GM18508 (cell line): ENCODE measurements at regions not wholly inside any gene's neighbourhood (a gene's known extent, or its start where the extent isn't known, plus 50 kb on each side); places are given as distances from the start of the nearest gene placed in this dataset.

Experiments used
- ATAC-seq: cut with Tn5 transposase; IDR thresholded peaks from one replicate; pipeline ENCODE4 v1.9.1; 2021; ENCODE audit warnings: moderate number of reproducible peaks; ENCODE audit not compliant: insufficient read depth, unreplicated experiment

DNA sequence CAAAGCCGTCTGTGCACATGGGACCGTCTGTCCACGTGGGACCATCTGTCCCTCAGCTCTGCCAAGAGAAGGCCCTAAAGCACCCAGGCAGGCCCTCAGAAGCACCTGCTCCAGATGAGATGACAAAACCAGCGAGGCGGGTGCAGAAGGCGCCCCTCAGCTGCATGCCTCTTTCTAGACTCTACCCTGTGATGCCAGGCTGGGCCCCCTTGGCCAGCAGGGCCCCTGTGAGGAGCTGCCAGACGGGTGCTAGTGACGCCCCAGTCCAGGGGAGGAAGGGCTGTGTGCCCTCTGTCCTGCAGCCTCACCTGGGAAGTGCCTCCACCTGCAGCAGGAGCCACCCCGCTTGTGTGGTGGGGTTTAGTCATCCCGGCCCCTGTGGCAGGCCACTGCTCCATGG lies 309.2 kb upstream of the SHH start:
- no peak for ATAC-seq

DNA sequence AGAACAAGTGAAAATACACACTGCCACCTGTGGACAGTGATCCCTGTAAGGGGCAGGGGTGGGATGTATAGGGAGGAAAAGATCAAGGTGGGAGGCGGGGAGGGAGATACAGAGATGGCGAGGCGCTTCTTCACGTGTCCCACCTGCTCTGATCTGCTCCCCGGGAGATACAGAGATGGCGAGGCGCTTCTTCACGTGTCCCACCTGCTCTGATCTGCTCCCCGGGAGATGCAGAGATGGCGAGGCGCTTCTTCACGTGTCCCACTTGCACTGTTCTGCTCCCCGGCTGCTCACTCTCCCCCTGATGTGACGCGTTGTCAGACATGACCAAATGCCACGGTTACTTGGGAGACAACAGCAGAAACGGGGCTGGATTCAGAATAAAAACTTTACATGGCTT lies 308.3 kb upstream of the SHH start:
- ATAC-seq = no peak

DNA sequence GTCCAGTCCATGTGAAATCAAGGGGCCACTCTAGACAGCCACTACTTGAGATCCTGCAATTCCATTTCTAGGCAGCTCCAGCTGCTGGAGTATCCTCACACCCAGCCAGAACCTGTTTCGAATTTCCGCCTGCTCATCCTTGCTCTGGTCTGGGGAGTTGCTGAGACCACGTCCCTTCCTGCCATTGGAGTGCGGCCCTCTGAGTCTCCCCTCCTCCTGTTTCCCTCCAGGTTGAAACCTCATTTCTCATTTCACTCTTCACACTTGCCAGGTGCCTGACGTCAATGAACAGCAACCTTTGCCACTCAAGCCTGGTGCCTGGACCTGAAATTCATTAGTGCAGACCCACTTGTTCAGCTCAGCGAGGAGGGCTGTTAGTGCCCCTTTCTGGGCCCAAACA lies 307.5 kb upstream of the SHH start:
- no peak for ATAC-seq

DNA sequence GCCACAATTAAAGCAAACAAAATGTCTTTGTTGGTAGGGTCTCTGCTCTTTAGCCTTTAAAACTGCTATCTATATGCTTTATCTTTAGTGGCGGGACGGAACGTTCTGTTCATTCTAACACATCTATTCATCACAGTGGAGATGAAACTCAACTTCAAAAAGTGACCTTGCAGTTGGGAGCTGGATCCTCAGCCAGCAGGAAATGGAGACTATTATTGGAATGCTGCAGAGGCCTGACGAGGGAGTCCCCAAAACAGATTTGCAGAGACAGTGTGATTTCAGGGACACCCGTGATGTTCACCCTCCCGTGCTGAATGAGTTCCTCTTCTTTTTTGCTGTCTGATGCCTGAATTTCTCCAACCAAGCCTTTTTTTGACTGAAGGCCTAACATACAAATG lies 306.0 kb upstream of the SHH start:
- ATAC-seq = no peak

DNA sequence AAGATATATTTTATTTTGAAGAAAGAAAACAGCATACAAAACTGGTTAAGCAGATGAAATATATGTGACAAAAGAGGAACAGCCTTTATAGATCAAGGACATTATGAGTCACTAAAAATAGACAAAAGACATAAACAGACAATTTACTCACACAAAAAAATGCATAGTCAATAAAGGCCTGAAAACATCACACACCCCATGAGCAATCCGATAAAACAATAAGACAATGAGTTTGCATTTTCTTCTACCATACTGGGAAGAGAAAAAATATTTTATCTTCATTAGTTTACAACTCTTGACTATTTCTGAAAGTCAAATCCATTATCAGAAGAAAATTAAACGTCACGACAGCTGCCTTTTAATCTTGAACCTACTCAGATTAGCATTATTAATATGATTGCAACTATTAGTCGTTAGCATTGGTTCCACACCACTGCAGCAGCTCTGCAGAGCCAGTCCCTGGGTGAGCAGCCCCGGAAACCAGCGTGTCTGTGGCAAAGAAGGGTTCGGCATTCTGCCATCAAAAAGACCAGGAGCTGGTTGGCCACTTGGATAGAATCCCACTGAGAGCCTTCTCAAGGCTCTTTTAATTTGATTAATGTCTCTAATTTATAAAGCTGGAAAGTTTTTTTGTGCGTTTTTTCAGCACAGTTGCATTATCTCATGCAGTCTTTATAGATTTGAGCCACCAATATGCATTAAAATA lies 305.4 kb upstream of the SHH start:
- ATAC-seq = no peak

DNA sequence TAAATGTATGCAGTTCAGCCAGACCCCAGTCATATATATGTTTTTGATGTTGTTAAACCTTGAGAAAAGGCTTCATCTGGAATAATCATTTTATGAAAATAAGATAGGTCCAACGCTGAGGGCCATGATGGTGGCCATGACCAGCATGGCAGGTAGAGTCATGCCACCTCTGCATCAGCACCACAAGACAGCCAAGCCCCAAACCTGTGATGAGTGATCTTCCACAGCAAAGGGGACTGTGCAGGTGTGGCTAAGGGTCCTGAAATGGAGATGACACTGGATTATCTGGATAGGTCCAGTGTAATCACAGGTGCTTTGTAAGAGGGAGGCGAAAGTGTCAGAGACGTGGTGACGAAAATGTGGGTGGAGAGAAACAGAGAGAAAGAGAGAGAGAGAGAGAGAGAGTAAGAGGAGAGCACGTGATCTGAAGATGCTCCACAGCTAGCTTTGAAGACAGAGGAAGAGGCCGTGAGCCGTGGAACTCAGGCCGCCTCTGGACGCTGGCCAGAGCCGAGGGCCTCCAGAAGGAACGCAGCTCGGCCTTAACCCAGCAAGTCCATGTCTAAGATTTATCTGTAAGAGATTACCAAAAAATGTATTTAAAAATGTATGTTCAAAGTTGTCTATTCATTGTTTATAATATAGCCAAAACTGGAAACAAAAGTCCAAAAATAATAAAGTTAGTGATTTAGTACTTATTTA lies 304.4 kb upstream of the SHH start:
- ATAC-seq = no peak

DNA sequence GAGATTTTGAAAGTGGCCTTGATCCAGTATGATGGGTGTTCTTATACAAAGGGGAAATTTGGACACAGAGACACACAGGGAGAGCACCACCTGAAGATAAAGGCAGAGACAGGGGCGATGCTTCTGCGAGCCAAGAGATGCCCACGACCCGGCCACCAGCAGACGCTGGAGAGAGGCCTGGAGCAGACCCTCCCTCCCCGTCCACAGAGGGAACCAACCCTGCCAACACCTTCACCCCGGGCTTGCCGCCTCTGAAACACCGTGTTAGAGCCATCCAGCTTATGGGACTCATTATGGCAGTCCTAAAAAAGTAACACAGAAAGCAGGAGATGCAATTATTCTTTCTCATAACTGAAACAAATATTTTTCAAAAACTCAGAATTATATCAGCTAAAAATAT lies 303.3 kb upstream of the SHH start:
- ATAC-seq = no peak

DNA sequence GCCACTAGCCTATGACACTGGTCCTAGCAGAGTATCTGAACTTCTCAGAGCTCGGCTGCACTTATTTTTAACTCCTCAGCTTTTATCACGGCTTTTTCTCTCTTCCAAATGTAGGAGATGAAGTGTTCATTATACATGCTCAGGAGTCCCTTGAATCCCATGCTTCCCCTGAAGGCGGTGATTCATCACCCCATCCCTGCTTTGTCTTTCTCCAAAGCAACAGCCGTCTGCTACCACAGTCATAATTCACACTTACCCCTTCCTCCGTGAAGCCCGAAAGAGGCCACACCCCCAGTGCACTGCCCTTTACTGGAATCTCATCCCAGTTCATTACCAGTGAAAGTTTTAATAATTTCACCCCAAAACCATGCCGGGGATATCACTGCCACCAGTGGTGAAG lies 301.5 kb upstream of the SHH start:
- ATAC-seq = no peak

DNA sequence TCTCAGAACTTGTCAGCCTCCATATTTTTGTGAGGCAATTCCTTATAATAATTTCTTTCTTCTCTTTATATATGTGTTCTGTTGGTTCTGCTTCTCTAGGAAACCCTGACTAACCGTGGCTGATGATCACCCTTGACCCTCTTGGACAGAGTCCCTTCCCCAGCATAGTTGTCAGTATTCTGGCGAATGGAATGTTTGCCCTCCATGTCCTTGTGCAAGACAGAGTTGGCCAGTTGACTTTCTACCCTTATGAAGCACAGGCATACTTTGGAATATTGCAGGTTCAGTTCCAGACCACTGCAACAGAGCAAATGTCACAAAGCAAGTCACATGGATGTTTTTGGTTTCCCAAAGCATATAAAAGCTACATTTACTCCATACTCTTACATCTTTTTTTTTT lies 297.7 kb upstream of the SHH start:
- ATAC-seq = no peak

DNA sequence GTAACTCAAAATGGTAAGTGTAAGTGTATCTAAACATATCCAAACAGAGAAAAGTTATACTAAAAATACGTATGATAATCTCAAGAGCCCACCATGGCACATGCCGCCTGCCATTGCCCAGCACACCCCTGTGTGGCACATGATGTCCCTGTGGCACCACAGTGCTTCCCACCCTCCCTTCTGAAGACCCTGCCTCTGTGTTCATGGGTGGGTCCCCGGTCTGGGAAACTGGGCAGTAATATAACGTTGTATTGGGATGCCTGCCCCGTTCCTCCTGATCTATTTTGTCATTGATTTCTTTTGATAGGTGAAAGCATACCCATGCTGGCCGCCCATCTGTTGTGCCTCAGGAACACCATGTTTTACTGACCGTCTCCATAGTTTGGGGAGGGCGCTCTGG lies 296.8 kb upstream of the SHH start:
- no peak for ATAC-seq

DNA sequence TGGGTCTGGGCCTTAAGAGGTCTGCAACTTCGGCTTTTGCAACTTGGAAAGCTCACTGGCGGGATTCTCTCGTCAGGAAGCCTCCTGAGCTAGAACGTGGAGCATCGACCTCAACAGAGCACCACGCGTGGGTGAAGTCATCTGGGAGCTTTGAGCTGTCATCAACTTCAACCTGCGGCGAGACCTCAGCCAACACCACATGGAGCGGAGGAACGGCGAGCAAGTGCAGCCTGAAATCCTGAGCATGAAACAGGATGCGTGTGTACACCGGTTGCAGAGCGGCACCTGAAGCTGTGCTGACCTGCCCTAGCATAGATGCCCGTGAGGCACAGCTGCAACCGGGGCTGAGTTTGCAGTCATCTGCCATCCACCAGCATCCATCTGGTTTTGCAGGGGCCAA lies 295.7 kb upstream of the SHH start:
- no peak for ATAC-seq

DNA sequence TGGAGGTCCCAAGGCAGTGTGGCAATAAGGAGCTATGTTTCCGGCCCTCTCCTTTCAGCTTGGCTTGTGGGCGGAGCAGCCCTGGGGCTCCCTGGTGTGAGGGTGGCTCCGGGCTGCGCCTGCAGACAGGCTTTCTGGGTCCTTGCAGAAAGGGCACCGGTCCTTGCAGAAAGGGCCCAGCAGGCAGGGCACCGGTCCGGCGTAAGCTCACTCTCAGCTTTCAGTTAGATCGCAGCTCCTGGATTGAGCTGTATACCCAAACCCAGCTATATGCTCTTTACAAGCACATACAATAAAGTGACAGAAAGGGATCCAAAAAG lies 293.8 kb upstream of the SHH start:
- ATAC-seq = no peak

DNA sequence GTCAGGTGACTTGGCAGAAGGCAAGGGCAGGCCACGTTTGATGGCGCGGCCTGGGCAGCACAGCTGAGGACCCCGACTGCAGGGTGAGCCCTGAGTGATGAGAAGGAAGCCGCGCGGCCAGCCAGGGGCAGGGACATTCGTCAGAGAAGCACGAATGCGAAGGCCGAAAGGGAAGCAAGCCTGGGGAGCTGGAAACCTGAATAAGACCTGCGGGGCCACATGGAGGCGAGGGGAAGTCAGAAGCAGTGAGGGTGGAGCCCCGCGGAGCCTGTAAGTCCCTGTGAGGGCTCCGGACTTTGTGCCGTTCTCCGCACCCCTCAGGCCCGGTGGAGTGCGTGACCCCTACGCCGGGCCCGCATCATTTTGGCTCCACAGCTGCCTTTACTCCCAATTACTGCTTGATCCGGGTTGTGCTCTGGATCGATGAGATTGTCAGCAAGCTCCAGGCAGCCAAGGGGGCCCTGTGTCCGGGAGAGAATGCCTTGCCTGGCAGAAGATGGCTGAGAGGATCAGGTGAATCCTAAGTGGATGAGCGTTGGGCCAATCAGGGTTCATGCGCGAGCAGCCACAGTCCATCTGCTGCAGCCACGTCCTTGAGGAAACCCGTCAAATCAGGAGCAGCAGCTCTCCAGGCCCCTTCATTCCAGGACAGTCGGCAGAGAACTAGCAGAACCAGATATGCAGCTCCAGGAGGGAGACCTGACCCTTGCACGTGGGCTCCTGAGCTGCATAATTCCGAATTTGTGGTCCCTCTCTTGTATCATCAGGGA lies 293.3 kb upstream of the SHH start:
- no peak for ATAC-seq

DNA sequence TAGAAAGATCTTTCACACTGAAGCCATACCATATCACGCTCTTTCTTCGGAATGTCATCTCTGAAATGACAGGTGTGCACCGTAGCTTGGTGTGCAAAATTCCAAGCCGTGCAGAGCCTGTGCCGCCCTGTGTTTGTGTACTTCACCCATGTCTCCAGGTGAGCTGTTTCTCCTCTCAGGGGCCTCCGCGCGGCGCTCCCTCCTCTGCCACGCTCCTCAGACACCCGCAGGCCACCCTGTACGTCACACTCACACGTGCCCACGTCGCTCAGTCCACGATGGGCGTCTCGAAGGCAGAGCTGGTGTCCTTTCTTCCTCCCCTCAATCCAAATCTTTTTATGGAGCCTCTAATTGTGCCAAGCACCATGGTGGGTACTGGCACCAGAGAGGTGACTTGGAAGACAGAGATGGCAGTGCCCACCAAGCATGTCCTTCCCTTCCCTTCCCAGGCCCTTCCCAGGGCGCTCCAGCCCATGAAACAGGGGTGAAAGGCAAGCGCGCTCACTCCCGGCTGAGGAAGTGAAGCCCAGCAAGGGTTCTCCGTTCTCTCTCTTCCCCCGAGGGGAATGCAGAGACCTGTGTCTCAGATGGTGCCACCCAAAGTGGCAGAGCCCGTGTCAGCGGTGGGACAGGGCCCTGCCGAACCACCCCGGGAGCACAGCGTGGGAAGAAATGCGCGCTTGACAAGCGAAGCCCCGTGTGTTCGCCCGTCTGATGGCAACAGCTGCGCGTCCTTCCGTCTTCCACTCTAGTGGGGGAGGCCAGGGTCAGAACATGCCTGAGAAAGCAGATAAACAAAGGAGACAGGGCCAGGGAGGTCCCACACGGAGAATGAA lies 292.5 kb upstream of the SHH start:
- ATAC-seq = no peak

DNA sequence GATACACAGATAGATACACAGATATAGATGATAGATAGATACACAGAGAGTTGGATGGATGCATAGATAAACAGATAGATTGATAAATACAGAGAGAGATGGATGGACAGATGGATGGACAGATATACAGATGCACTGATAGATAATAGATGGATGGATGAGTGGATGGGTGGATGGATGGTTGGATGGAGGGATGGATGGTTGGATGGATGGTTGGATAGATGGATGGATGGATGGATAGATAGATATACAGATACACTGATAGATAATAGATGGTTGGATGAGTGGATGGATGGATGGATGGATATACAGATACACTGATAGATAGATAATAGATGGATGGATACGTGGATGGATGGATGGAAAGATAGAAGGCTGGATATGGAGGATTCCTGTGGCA lies 290.0 kb upstream of the SHH start:
- ATAC-seq = no peak

DNA sequence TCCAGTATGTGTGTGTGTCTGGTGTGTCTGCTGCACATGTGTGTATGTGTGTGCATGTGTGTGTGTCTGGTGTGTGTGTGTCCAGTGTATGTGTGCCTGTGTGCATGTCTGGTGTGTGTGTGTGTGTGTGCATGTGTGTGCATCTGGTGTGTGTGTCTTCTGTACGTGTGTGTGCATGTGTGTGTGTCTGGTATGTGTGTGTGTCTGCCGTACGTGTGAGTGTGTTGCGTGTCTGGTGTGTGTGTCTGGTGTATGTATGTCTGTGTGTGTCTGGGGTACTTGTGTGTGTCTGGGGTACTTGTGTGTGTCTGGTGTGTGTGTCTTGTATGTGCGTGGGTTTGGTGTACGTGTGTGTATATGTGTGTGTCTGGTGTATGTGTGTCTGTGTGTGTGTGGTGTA lies 289.1 kb upstream of the SHH start:
- ATAC-seq = no peak

DNA sequence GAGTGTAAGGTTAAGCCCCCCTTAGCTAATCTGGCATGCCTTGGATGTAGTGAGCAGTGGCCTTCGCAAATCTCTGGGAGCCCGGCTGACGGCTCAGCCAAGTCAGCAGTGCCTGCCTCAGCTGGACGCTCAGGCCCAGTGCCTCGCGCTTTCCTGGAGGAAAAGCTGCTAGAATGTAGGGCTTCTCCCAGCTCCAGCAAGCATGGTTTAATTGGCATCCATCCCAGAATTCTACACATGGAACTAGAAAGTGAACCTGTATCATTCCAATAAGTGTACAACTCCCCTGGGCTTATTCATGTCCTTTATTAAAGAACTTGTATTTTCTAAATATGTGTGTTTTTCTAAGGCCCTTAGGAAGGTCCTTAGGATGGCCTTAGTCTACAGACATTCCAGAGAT lies 287.8 kb upstream of the SHH start:
- no peak for ATAC-seq

DNA sequence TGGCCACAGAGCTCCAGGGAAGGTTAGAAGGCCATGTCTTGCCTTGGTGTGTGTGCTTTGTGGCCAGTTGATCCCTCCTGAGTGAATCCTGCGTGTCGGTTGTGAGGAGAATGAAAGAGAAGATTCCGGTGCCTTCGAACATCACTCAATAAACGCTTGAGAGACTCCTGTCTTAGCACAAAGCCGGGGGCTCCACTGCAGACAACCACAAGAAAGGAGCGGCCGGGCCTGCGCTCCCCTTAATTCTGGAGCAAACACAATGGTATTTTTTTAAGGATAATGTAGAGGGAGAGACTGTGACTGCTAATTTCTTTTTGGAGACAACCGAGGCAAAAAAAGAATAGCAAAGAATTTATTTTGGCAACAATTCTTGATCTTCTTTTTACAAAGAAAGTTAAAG lies 286.8 kb upstream of the SHH start:
- ATAC-seq = no peak

DNA sequence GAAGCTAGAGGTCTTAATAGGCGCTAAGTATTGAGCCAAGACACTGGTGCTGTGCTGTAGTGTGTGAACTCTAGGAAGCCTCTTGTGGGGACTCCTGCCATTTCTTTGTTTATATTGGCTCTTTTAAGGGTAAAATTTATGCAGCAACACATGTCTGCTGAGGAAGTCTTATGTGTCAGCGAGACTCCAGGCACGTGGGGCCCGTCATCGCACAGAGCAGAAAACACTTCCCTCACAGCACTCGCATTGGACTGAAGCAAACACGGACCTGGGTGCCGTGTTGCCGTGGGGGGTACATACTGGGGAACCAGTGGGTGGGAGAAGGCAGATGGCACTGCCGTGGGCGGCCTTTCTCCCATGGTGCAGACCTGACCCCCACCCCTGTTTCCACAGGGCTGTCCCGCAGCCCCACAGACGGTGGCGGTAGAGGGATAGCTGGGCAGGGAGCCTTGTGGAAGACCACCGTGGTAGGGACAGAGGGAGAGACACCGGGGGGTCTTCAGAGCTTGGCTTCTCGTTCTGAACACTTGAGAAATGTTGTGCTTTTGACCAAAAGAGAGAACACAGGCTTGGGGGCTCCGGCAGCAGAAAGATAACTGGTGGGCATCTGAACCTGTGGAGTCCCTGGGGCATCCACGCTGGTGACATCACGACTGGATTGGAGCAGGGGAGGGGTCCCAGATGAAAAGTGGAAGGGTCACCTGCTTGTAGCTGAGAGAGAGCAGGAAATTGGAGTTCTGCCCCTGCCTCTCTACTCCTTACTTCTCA lies 284.7 kb upstream of the SHH start:
- ATAC-seq = no peak

DNA sequence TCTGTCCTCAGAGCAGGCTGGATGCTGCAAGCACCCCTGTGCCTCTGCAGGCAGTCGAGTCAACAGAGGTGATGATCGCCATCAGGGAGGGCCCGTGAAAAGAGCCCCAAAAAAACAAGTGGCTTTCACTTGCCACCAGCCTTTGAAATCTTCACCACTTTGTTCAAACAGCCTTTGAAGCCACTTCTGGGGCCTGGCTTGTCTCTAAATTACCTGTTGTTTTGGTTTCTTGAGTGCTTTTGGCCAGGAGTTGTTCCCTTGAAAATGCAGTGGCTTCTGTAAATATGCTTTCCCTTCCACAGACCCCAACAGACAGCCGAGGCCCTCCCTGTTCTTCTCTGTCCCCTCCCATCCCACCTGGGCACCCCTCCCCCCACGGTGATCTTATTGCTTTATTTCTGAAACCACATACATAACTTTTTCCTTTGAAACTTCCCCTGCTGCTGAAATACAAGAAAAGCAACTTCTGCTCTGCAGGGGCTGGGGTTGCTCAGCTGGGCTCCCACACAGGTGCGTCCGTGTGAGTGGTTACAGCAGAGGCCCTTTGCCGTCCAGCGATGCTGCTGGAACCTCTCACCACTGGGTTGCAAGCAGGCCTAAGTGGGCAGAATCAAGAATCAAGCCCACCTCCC lies 283.8 kb upstream of the SHH start:
- ATAC-seq = no peak
